GM19397 (cell line): ENCODE measurements at regions not wholly inside any gene's neighbourhood (a gene's known extent, or its start where the extent isn't known, plus 50 kb on each side); places are given as distances from the start of the nearest gene placed in this dataset.
"Not testable (repeated sequence)": the region's sequence is repeated elsewhere in the genome, so short reads cannot be mapped to it uniquely, and the experiment has no call there.

ENCODE experiments used
- ATAC-seq: cut with Tn5 transposase; IDR thresholded peaks from one replicate; pipeline ENCODE4 v1.9.1; 2021; ENCODE audit warnings: mild to moderate bottlenecking, moderate library complexity; ENCODE audit not compliant: unreplicated experiment

DNA sequence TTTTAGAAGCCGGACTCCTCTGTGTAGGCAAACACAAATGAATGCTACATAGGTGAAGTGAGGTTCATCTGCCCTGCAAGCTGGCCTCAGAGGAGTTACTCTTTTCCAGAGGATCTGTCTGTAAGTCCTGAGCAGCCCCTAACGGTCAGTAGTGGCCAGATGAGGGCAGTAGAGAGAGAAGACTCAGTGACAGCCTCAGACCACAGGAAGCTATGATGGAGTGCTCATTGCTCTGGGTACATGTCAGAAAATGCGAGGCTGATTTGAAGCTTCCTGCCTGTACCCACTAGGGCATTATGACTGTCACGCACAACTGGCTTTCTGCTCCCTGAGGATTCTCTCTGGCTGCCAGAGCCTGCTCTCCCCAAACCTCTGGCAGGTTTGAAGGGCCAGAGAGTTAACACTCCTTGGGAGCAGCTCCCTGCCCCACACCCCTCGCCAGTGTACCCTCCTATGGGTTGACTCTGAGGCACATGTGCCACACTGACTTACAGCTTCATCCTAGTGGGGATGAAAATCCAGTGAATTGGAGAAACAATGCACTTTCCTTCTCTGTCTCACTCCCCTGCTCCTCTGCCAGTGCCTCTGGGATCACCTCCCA, 141.5 kb downstream of the GABRG2 start:
- ATAC-seq: peak; percentile 88

DNA sequence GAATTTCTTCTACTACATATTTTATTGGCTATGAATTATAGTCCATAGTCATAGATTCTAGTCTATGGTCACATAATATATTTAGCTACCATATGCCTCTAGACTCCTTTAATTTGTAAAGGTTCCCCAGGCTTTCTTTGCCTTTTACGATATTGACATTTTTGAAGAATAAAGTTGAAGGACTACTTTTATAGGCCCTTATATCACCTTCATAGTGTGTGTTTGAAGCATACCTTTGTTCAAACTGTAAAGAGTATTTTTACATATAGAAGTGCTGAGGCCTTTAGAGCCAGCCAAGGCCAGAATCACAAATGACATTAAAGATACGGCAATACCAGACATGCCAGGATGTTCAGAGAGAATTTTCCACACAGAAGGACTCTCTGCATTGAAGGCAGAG, 147.0 kb downstream of the GABRG2 start:
- ATAC-seq: no peak

DNA sequence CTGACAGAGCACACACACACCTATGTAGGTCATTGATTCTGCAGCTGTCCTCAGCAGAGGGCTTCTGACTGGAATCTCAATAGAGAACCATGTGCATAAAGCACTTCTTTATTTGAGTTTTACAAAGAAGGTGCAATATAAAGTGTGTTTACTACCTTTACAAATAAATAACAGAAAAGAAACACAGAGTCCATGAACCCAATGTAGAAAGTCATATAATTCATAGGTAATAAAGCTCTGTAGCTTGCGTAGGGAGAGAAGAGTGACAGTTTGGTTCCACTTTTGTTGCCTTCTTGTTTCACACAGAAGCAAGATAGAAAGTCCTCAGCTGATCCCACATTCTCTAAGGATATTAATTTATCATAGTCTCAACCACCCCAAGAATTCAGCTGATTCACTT, 149.5 kb downstream of the GABRG2 start:
- no peak for ATAC-seq

DNA sequence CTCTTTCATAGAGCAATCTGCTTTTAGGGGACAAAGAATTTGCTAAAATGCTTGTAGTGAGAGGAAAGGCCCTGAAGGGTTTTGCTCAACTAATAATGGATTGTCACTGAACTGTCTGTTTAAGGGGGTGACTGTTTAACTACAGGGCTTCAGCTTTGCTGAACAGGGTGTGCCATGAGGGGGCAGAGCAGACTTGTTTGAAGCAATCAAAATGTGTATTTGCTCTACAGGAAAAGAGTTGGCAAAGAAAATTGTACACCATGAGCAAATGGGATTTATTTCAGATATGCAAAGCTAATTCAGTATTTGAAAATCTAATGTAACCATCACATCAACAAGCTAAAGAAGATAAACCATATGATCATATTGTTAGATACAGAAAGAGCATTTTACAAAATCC, 154.3 kb downstream of the GABRG2 start:
- ATAC-seq: no peak

DNA sequence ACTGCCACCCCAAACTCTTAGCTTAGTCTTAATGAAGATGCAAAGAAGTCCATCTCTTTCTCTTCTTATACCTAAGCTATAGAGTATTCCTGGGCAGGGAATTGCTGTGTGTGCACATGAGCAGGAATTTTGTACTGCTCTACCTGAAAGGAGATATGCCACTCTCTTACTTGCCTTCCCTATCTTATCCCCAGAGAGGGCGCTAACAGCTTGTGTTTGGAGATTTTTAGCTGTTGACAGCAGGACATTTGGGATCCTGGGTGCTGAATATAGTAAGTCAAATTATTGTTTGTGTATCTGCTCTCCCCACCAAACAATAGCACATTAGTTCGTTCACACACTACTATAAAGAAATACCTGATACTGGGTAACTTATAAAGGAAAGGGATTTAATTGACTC, 159.5 kb downstream of the GABRG2 start:
- ATAC-seq: no peak

DNA sequence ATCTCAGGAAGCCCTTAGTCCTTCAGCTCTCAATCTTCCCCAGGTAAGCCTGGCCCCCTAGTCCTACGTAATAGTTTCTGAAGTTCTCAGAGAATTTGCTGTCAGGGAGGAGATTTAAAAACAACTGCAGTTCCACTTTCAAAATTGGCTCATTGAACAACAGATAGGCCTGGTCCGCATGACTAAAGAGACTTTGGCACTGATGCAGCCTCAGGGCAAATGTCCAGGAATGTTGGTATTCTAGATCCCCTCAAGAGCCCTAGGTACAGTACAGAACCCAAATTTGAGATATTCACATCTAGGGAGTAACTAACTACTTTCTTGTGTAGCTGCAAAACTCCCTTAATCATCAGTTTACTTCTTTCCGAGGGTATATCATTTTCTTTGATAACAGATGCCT, 162.8 kb downstream of the GABRG2 start:
- no peak for ATAC-seq

DNA sequence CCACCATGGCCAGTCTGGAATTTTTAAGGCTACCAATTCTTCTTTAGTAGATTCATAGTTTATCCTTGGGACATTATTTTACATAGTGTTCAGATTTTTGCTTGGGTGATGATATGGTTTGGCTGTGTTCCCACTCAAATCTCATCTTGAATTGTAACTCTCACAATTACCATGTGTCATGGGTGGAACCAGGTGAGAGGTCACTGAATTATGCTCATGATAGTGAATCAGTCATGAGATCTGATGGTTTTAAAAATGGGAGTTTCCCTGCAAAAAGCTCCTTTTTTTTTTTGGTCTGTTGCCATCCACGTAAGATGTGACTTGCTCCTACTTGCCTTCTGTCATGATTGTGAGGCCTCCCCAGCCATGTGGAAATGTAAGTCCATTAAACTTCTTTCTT, 163.9 kb downstream of the GABRG2 start:
- ATAC-seq: no peak

DNA sequence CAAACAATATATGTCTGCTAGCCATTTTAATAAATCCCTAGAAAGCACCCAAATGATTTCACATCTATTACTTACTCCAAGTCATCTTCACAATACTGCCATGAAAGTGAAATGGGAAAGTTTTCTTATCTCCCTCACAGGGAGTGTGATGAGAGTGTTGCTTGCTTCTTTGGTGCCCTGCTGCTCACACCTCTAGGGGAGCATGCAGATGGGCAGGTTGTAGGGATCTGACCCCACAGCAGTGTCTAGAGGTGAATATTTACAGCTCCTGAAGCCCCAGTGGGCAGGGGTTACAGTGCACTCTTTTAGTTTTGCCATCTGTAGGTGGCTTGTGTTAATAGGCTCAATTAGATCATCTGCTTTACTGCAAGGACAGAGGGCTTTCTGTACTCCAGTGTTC, 173.2 kb downstream of the GABRG2 start:
- ATAC-seq: no peak

DNA sequence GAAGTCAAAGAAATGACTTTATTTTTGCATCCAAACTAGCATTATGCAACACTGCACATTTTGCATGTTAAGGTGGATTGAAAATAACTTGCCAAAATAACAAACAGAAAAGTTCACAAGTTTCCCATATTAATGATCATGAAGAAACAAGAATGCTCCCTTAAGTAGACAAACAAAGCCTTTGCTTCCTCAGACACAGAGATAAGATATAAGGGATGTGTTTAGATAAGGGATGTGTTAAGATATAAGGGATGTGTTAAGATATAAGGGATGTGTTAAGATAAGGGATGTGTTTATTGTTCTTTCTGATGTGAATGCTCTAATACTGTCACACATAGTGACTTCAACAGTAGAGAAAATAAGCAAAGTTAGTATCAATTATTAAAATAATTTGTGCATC, 174.8 kb downstream of the GABRG2 start:
- no peak for ATAC-seq

DNA sequence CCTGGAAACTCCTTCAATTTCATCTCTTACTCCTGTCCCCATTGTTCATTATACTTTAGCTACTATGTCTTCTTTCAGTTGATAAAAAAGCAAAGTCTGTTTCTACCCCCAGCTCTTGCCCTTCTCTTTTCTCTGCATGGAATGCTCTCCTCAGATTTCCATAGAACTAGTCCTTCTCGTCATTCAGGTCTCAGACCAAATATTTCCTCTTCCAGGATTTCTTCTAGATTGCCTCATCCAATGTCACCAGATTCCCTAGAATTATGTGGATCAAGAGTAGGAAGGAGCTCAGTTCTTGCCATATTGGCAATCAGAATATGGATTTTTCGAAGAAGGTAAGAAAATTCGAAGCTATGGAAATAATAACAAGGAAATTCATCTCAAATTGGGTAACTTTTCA, 176.1 kb downstream of the GABRG2 start:
- ATAC-seq: no peak

DNA sequence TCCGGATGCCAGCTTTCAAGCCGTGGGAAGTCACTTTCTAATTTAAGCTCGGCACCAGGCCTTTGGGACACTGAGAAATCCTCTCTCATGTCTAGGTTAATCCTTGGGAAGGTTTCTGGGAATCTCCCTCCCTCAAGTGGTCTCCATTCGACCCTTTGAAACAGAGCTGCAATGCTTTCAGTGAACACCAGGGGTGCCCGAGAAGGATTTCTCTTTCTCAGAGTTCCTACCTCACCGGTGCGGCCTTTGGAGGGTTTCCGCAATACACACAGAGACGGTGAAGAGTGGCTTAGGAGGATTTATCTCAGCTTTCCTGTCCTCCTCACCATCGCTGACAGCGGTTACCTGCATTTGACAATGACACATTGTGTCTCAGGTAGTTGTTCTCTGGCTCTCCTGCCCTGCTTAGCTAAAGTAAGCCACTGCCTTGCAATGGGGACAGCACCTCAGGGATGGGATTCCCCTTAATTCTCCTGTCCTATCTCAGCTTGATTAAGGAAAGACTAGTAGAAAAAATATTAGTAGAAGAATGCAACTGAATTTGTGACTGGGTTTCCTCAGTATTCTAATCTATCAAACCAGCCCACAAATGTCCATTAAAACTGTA, 180.6 kb downstream of the GABRG2 start:
- no peak for ATAC-seq

DNA sequence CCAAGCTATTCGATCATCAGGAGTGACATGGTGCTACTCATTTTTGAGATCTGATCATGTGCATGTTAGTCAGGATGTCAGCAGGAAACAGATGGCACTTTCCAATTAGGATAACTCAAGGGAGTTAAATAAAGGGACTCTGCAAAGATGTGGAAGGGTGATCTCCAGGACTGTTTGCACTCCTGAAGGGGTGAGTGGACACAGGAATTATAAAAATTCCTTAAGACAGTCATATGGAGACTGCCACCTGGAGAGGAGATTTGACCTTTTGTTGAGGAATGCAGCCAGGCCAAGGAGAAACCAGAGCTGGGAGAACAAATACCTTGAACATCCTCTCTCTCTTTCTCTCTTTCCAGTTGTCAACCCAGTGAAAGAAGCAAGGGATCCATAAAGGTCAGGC, 189.1 kb downstream of the GABRG2 start:
- no peak for ATAC-seq

DNA sequence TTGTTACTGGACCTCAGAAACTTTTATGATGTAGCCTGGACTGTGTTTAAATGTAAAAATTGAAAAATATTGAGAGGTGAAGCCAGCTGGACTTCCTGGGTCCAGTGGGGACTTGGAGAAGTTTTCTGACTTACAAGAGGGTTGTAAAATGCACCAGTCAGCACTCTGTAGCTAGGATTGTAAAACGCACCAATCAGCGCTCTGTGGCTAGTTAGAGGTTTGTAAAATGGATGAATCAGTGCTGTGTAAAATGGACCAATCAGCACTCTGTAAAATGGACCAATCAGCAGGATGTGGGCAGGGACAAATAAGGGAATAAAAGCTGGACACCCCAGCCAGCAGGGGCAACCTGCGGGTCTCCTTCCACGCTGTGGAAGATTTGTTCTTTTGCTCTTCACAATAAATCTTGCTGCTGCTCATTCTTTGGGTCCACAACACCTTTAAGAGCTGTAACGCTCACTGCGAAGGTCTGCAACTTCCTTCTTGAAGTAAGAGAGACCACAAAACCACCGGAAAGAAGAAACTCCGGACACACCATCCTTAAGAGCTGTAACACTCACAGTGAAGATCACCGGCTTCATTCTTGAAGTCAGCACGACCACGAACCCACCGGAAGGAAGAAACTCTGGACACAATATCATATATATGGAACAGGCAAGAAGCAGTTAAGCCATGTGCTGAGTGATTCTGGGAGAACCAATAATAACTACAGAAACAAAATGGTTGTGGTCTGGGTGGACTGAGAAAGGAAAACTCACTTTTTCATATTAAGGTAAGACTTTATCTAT, 201.3 kb downstream of the GABRG2 start:
- ATAC-seq: peak; percentile 83

DNA sequence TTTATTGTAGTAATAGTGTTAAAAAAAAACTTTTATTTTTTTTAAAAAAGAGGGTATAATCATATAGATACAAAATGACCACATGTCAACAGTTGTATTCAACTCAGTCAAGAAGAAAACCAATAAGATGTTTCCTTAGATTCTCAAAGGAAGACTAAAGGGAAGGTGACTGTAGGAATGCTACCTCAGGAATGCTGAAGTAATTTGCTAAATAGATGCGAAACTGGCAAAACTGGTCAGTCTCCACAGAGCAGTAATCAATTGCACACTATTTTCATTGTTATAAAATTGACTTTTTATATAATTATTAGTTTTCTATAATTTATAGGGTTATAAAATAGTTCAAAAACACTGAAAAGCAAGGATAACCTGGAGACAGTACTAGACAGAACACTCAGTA, 204.8 kb downstream of the GABRG2 start:
- no peak for ATAC-seq

DNA sequence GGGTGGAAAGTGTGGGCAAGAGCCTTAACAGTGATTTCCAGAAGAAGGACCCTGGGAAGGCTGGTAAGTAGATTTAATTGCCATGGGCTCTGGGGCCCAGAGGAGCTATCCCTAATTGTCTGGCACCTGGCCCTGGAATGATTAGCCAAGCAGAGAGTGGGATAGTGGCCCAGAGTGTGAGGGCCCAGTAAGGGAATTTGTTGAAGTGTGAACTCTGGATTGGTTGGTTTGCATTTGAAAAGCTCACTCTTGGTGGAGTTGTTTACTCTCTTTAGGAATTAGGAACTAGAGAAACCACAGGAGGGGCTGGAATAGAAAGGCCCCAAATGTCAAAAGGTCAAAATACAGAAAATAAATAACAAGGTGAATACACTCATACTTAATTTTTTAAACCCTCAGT, 207.1 kb downstream of the GABRG2 start:
- no peak for ATAC-seq

DNA sequence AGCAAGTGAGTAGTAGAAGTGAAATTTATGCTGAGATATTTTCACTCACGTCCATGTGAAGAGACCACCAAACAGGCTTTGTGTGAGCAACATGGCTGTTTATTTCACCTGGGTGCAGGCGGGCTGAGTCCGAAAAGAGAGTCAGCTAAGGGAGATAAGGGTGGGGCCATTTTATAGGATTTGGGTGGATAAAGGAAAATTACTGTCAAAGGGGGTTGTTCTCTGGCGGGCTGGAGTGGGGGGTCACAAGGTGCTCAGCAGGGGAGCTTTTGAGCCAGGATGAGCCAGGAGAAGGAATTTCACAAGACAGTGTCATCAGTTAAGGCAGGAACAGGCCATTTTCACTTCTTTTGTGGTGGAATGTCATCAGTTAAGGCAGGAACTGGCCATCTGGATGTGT, 207.8 kb downstream of the GABRG2 start:
- ATAC-seq: not testable (repeated sequence)

DNA sequence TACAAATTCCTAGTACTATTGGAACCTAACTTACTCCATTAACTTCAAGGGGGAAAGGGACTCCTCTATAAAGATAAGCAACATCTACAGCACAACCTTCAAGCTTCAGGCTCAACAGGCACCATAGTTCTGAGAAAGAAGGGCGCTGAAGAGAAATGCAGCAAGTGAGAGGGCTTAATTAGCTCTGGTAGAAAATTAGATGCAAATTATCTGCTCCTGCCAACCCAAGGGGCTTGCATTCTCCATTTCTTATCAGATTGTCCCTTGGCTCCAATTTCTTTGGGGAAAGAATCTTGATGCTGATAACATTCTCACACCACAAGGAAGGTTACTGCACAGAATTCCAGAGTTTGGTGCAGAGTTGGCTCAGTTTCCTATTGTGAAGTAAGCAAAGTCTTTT, 214.6 kb downstream of the GABRG2 start:
- no peak for ATAC-seq

DNA sequence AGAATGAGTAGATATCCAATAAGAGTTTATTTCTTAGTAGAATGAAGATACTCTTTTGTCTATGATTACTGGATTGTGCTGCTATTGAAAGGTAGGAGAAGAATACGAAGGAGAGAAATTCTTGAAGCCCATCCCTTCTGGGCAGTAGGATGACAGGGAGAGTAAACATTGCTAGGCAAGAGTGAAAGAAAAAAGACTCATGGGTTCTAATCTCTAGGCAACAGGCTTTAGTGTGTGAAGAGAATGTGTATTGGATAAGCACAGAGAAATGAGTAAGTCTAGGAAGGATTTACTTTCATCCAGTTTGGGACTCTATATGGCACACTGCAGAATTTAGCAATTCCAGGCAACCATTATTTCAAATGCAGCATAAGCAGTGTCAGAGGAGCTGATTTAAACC, 216.0 kb downstream of the GABRG2 start:
- ATAC-seq: no peak

DNA sequence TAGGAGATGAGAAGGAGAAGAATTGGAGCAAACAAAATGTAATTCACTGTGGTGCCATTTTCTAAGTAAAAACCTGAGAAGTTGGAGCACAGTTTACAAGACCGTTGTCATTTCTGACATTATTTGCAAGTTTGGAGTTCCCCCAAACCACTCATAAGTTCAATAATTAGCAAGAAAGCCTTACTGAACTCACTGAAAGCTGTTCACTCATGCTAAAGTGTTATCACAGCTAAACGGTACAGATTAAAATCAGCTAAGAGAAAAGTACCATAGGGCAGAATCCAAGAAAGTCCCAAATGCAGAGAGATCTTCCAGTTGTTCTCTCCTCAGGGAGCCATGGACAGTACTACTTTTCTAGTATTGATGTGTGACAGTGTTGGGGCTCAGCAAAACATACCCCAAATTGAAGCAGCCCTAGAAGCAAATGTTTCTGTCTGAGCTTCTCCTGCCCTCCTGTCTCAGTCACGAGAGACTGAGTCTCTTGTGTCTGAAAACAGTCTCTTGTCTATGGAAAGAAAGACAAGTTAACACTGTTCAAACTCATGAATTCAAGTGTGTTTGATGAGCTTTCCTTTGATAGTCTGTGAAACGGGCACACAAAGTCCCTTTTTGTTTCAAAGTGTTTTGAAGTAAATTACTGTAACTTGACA, 221.2 kb downstream of the GABRG2 start:
- peak; percentile 72 for ATAC-seq

DNA sequence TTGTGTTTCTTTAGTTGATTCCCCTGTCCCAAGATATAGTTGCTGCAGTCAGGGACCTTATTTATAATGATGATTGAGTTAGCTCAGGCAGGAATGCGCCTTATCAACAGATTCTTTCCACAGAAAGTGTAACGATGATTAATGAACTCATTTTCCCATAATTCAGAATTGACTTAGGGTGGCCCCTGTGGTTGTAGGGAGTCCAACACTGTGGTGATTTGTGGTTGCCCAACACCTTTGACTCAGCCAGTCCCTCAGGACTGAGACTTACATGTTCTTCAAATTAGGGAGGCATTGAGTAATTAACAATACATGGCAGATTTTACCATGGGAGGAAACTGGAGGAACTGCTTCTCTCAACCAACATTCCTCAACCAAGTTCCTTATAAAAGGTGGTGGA, 221.9 kb downstream of the GABRG2 start:
- ATAC-seq: no peak

DNA sequence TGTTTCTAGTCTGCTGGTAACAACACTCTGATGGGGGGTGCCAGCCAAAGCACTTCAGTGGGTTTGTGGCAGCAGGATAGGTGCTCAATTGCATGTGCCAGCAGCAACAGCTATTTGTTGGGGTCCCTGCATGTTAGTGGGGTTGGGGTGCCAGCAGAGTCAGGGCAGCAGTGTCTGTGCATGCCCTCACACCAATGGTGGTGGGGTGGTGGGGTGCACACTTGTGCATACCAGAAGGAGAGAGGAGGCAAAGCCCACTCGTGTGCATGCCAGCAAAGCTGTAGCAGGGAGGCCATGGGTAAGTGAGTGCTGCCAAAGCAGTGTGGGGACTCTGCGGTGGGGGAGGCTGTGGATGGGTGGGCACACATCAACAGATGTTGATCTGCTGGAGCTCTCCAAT, 232.2 kb downstream of the GABRG2 start:
- no peak for ATAC-seq

DNA sequence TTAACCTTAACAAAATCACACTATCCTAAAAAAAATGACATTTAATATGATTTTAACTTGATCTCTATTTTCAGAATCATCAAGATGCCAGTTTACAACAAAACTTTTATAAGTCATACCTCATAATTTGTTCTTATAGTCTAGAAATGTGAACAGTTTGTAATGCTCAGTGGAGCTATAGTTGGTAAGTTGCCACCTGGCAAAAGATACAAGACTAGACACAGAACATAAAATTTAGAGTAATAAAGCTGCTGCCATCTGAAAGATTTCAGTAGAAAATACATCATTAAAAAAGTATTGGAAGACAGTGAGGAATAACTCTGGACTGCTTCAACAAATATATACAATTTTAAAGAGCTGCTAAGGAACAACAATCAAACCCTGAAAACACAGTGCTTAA, 233.8 kb downstream of the GABRG2 start:
- no peak for ATAC-seq
